ENCODE measurements at regions not wholly inside any gene's neighbourhood (a gene's known extent, or its start where the extent isn't known, plus 50 kb on each side); places are given as distances from the start of the nearest gene placed in this dataset.

DNA sequence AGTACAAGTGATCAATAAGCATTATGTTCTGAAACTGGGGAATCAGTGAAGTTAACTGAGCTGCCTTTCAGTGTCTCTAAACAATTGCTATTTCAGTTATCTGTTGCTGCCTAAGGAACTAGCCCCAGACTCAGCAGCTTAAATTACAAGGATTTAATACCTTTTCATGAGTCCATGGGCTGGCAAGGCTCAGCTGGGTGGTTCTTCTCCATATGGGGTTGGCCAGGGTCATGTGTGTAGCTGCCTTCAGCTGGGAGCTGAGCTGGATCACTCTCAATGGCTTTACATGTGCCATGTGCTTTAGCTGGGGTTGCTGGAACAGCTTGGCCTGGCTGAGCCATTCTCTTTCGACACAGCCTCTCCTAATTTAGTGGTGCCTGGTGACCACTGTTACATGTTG is 295.0 kb upstream of the NCAM1 start:
- TF ChIP-seq, protein P1, sequence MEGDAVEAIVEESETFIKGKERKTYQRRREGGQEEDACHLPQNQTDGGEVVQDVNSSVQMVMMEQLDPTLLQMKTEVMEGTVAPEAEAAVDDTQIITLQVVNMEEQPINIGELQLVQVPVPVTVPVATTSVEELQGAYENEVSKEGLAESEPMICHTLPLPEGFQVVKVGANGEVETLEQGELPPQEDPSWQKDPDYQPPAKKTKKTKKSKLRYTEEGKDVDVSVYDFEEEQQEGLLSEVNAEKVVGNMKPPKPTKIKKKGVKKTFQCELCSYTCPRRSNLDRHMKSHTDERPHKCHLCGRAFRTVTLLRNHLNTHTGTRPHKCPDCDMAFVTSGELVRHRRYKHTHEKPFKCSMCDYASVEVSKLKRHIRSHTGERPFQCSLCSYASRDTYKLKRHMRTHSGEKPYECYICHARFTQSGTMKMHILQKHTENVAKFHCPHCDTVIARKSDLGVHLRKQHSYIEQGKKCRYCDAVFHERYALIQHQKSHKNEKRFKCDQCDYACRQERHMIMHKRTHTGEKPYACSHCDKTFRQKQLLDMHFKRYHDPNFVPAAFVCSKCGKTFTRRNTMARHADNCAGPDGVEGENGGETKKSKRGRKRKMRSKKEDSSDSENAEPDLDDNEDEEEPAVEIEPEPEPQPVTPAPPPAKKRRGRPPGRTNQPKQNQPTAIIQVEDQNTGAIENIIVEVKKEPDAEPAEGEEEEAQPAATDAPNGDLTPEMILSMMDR (IDR thresholded peaks at IDR 0.05; ENCODE audit: extremely low read depth in 1 of 2, insufficient read depth in 1 of 2, low read depth in 1 of 2, low read length in 2 of 2), result no peak
- TF ChIP-seq POLR2AphosphoS5 (IDR thresholded peaks at IDR 0.05; ENCODE audit: insufficient read depth, low read depth, low read length), result no peak
- TF ChIP-seq, protein P2, sequence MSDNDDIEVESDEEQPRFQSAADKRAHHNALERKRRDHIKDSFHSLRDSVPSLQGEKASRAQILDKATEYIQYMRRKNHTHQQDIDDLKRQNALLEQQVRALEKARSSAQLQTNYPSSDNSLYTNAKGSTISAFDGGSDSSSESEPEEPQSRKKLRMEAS (IDR thresholded peaks at IDR 0.05; ENCODE audit: insufficient read depth, insufficient read length), result no peak
